ENCODE measurements at regions not wholly inside any gene's neighbourhood (a gene's known extent, or its start where the extent isn't known, plus 50 kb on each side); places are given as distances from the start of the nearest gene placed in this dataset.

DNA sequence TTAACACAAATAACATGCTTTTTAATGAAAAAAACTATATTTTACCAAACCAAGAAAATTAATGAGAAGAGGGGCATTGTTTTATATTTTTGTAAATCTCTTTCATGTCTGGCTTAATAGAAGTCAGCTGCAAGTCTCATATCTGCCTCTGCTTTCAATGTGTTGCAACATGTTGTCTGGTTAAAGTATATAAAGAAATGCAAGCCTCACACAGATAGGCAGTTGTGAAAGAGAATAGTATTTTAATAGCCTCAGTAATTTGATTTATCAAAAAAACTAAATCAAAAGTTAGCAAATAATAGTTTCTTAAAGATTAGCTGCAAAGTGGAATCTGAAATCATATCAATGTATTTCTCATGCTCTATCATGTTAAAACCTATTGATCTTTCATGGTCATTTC lies 52.9 kb upstream of the NCOA1 start:
- no peaks in the 10 kb centered on the region for H3K4me1 ChIP-seq (ENCODE audit: control insufficient read depth in 1 of 2, insufficient read depth in 2 of 2, low read length in 2 of 2)
- intact Hi-C loops (cut with micrococcal nuclease) = no loop called here
- BruUV-seq (replicated peaks) = no TSS peak

DNA sequence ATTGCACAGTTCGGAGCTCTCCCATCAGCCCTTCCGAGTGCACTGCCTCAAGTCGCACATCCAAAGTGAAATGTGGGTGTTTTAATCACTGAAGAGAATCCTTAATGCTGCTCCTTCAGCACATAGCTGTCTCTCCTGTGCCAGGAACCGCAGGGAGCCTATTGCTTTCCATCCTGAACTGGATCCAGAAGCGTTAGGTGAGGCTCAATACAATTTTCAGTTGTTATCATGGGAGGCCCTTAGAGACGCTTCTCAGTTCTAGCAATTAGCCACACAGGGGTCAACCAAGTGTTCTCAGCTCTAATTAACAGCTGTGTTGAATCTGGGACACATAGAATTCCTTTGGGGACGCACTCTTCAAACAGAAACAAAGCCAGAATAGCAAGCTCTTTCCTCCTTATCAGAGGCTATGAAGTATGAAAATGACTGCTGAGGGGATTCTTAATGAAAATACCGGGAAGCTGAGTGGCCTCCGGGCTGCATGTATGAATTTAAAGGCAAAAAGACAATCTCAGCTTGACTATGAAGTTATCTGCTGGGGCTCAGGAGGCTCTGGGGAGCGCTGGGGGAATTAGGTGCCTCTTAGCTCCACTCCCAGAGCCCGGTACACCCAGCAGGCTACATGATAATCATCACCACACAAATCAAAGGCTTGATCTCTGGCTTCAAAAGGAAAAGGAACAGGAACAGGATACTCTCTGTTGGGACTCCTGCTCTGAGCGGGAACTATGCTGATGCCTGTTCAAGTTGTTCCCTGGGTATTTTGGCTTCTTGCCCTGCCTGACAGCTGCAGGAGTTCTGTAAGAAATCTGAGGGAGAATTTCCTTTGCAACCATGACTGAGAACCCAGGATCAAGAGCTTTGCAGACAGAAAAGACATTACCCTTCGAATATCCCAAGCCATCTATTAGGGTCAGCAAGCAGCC lies 55.4 kb upstream of the NCOA1 start:
- intact Hi-C loops (cut with micrococcal nuclease) = no loop called here
- no peak for TF ChIP-seq EZH2 (IDR thresholded peaks at IDR 0.05)
- TF ChIP-seq, protein P1, sequence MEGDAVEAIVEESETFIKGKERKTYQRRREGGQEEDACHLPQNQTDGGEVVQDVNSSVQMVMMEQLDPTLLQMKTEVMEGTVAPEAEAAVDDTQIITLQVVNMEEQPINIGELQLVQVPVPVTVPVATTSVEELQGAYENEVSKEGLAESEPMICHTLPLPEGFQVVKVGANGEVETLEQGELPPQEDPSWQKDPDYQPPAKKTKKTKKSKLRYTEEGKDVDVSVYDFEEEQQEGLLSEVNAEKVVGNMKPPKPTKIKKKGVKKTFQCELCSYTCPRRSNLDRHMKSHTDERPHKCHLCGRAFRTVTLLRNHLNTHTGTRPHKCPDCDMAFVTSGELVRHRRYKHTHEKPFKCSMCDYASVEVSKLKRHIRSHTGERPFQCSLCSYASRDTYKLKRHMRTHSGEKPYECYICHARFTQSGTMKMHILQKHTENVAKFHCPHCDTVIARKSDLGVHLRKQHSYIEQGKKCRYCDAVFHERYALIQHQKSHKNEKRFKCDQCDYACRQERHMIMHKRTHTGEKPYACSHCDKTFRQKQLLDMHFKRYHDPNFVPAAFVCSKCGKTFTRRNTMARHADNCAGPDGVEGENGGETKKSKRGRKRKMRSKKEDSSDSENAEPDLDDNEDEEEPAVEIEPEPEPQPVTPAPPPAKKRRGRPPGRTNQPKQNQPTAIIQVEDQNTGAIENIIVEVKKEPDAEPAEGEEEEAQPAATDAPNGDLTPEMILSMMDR (IDR thresholded peaks at IDR 0.05 in 2 of 3, conservative IDR thresholded peaks at IDR 0.05 in 1 of 3; ENCODE audit: borderline replicate concordance in 1 of 3, insufficient read depth in 1 of 3, low read depth in 2 of 3, low read length in 2 of 3) = no peak
- H3K4me1 ChIP-seq (ENCODE audit: control insufficient read depth in 1 of 2, insufficient read depth in 2 of 2, low read length in 2 of 2) = no peaks in the 10 kb centered on the region
- no peak overlapping the region for H3K27ac ChIP-seq (ENCODE audit: low read depth, low read length)
- no peaks in the 10 kb centered on the region for H3K9me3 ChIP-seq (ENCODE audit: control insufficient read depth in 1 of 2, insufficient read depth in 1 of 2, low read depth in 1 of 2, low read length in 2 of 2)
- no peak overlapping the region for H3K9ac ChIP-seq (ENCODE audit: low read length)
- no peaks in the 10 kb centered on the region for H3K79me2 ChIP-seq (ENCODE audit: insufficient read depth, low read length)
- CTCF ChIA-PET = no interaction called here
- no peaks in the 10 kb centered on the region for H3K9me2 ChIP-seq (ENCODE audit: insufficient read depth)
- H3K27me3 ChIP-seq (ENCODE audit: insufficient read depth, low read length) = no peaks in the 10 kb centered on the region
- RAD21 ChIA-PET (ENCODE audit: low non-redundant PET in 1 of 2, low total read pairs in 2 of 2, uncharacterized antibody in 2 of 2, unreplicated experiment in 2 of 2) = no interaction called here
- ATAC-seq (no peak), DNase-seq (ENCODE audit: low read depth, low spot score) (no peak)
- no peak overlapping the region for H3K4me3 ChIP-seq (replicated peaks in 1 of 2; ENCODE audit: low read depth in 1 of 2, low read length in 2 of 2)
- BruUV-seq (replicated peaks) = no TSS peak
- no peaks in the 10 kb centered on the region for H4K20me1 ChIP-seq (ENCODE audit: insufficient read depth)
- no peaks in the 10 kb centered on the region for H3K36me3 ChIP-seq (ENCODE audit: control insufficient read depth in 1 of 2, insufficient read depth in 2 of 2, low read length in 2 of 2)
- no peak overlapping the region for H3K4me2 ChIP-seq (ENCODE audit: low read length)
- POLR2A ChIA-PET = no interaction called here
- no peak overlapping the region for H2AFZ ChIP-seq (ENCODE audit: low read depth, low read length, poor library complexity, severe bottlenecking)

More for the DNA sequence above, 52.9 kb upstream of the NCOA1 start:
- Histone ChIP-seq H2AFZ (ENCODE audit: low read depth, low read length, poor library complexity, severe bottlenecking) (no peak overlapping the region), H3K4me3 (replicated peaks in 1 of 2; ENCODE audit: low read depth in 1 of 2, low read length in 2 of 2) (no peak overlapping the region), H3K36me3 (ENCODE audit: control insufficient read depth in 1 of 2, insufficient read depth in 2 of 2, low read length in 2 of 2) (no peaks in the 10 kb centered on the region), H3K27ac (ENCODE audit: low read depth, low read length) (no peak overlapping the region), H3K4me2 (ENCODE audit: low read length) (no peak overlapping the region), H3K9me3 (ENCODE audit: control insufficient read depth in 1 of 2, insufficient read depth in 1 of 2, low read depth in 1 of 2, low read length in 2 of 2) (no peaks in the 10 kb centered on the region), H3K27me3 (ENCODE audit: insufficient read depth, low read length) (no peaks in the 10 kb centered on the region), H3K79me2 (ENCODE audit: insufficient read depth, low read length) (no peaks in the 10 kb centered on the region), H3K9ac (ENCODE audit: low read length) (no peak overlapping the region), H4K20me1 (ENCODE audit: insufficient read depth) (no peaks in the 10 kb centered on the region), H3K9me2 (ENCODE audit: insufficient read depth) (no peaks in the 10 kb centered on the region)
- ChIA-PET CTCF (no interaction called here), POLR2A (no interaction called here), RAD21 (ENCODE audit: low non-redundant PET in 1 of 2, low total read pairs in 2 of 2, uncharacterized antibody in 2 of 2, unreplicated experiment in 2 of 2) (no interaction called here)
- DNase-seq (ENCODE audit: low read depth, low spot score) (no peak), ATAC-seq (no peak)
- TF ChIP-seq ELF1 (IDR thresholded peaks at IDR 0.05; ENCODE audit: borderline replicate concordance, low read depth) = no peak
- TF ChIP-seq SP1 (IDR thresholded peaks at IDR 0.05; ENCODE audit: low read depth) = no peak
- no peak for TF ChIP-seq POLR2A (IDR thresholded peaks at IDR 0.05; ENCODE audit: borderline replicate concordance, extremely low read depth, insufficient read depth, insufficient read length)
